ENCODE measurements at regions not wholly inside any gene's neighbourhood (a gene's known extent, or its start where the extent isn't known, plus 50 kb on each side); places are given as distances from the start of the nearest gene placed in this dataset.

DNA sequence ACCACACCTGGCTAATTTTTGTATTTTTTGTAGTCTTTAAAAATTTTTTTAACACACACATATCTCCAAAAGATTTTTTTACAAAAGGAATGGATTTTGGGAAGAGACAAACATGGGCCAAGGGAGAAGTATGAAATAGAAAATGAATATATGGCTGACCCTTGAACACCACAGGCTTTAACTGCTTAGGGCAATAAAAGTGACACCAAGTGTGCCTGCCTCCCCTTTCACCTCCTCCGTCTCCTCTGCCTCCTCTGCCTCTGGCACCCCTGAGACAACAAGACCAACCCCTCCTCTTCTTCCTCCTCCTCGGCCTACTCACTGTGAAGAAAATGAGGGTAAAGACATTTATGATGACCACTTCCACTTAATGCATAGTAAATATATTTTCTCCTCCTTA lies 483.9 kb downstream of the KDM4C start:
- DNase-seq (ENCODE audit: low read depth in 3 of 3): no peak

DNA sequence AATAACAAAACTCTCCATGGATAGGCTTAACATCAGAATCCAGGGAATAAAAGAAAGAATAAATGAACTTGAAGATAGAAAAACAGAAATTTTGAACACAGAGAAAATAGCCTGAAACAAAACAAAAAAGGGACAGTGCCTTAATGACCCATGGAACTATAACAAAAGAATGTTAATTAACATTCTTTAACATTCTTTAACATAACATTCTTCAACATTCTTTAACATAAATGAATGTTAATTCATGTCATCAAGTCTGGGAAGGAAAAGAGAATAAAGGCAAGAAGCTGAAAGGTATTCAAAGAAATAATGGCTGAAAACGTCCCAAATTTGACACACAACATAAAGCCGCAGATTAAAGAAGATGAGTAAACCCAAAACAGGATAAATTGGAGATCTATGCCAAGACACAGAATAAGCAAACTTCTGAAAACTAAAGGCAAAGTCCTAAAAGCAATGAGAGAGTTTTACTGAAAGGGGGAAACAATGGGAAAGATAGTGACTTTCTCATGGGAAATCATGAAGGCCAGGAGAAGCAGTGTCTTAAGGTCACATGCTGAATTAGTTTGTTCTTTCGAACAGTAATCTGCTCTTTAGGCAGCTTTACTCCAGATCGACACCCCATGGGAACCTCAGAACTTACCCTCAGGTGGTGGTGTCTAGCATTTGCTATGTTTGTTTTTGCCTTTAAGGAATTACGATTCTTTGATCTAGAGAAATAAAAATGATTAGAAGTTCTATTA lies 483.0 kb downstream of the KDM4C start:
- no peak for DNase-seq (ENCODE audit: low read depth in 3 of 3)

DNA sequence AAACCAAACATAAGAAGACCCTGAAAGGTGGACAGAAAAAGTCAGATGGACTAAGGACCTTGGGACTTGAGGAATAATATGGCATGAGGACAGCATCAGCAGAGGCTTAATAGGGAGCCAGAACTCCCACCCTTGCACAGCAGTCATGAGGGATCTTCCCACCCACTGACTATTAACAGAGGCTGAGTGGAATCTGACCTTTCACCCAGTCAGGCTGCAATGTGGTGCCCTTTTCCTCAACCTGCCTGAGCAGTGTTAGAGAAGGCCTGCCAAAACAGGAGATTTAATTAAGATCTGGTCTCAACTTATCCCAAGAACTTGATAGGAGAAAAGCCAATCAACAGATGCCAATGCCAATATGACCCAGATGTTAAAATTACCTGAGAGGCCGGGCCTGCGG lies 481.9 kb downstream of the KDM4C start:
- DNase-seq (ENCODE audit: low read depth in 3 of 3): no peak

GRCh38 chr9:7238247-7238637 lies 480.5 kb downstream of the KDM4C start:
- DNase-seq (ENCODE audit: low read depth in 3 of 3): no peak

- DNase-seq (ENCODE audit: low read depth in 3 of 3): no peak
Observed at GRCh38 chr9:7237473-7238246, 479.9 kb downstream of the KDM4C start.

GRCh38 chr9:7236186-7236585 lies 478.4 kb downstream of the KDM4C start:
- no peak for DNase-seq (ENCODE audit: low read depth in 3 of 3)

- DNase-seq (ENCODE audit: low read depth in 3 of 3): peak; percentile 11 to 30 (median 29)
Observed at GRCh38 chr9:7234144-7234543, 476.4 kb downstream of the KDM4C start.

DNA sequence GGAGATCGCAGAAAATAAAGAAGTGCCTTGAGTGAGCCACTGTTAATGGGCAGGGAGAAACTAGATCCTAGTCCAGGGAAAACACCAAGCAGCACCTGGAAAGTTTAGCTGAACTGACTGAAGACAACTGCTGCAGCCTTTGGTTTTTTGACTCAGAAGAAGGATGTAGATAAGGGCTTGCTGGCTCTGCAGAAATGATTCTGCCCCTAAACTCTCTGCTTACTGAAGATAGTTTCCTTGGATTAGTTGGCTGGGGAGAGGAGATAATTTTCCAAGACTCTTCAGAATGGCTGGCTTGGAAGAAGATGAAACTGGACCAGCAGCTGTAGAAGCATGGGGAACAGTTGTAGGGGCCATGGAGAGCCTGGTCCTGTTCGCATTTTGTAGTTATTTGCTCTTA lies 471.8 kb downstream of the KDM4C start:
- DNase-seq (ENCODE audit: low read depth in 3 of 3): no peak

DNA sequence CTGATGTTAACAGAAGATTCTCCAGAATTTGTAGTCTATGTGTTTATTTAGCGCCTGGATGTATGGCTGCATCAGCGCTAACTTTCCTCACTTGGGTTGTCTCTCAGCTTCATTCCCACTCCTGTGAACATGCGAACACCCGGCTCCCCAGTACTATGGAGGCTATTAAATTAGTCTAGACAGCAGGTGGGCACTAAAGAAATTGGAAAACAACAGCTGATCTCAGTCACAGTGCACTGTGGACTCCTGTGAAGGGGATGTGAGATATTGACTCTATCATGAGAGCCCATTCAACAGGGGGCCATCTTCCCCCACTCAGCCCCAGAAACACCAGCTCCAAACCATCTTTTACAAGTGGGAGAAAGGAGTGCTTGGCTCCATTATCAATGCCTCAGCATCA lies 471.0 kb downstream of the KDM4C start:
- DNase-seq (ENCODE audit: low read depth in 3 of 3): no peak

DNA sequence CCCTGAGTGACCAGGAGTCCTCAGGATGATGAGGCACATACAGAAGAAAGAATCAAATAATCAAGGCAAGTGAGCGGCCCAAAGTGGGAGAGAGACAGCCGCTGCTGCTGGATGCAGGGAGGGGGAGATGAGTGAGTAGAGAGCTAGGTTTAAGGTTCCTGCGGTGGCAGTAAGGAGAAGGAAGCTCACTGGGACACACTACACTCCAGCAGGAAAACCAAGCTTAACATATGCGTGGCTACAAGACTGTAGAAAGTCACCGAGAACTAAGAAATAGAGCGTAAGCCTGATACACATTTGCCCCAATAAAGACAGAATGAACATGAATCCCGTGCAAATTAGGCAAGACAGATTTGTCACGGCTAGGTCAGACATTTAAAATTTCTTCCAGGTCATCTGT lies 470.2 kb downstream of the KDM4C start:
- DNase-seq (ENCODE audit: low read depth in 3 of 3): no peak

DNA sequence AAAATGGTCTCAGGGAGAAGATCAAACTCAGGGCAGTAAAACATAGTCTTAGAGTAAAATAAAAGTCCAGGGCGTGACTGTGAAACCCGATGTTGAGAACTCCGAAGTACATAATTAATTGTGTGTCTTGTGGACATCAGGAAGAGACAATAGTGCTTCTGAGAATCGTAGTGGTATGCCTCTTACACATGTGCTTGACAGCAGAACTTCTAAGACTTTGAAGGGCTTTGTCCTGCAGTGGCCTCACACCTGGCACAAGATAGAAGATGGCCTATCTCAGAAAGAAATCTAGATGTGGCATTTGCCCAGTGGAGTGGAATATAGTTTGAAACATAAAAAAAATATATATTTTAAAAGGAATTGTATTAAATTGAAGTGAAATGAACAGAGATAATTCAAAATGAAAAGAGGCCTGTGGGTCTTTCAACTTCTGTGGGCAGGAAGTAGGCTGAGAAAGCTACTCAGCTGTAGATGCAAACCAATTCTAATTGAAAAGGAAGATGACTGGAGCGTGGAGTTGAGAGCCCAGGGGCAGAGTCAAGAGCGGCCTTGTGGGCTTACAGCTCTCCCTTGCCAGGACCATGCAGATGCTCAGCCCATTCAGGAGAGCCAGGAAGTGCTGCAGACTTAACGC lies 468.4 kb downstream of the KDM4C start:
- DNase-seq (ENCODE audit: low read depth in 3 of 3): no peak

All from stimulated activated CD4-positive, alpha-beta T cell treated with anti-CD3 and anti-CD28 coated beads, TNF-alpha, amount 100 ng/mL, for 48 hours (primary cell).